Right forelimb (tissue), 1 donor: ENCODE measurements at regions not wholly inside any gene's neighbourhood (a gene's known extent, or its start where the extent isn't known, plus 50 kb on each side); places are given as distances from the start of the nearest gene placed in this dataset.
"Not testable (repeated sequence)": the region's sequence is repeated elsewhere in the genome, so short reads cannot be mapped to it uniquely, and the experiment has no call there.

Experiments
- DNase-seq: peaks from one replicate; pipeline ENCODE4 v3.0.0-alpha.2; 2018

DNA sequence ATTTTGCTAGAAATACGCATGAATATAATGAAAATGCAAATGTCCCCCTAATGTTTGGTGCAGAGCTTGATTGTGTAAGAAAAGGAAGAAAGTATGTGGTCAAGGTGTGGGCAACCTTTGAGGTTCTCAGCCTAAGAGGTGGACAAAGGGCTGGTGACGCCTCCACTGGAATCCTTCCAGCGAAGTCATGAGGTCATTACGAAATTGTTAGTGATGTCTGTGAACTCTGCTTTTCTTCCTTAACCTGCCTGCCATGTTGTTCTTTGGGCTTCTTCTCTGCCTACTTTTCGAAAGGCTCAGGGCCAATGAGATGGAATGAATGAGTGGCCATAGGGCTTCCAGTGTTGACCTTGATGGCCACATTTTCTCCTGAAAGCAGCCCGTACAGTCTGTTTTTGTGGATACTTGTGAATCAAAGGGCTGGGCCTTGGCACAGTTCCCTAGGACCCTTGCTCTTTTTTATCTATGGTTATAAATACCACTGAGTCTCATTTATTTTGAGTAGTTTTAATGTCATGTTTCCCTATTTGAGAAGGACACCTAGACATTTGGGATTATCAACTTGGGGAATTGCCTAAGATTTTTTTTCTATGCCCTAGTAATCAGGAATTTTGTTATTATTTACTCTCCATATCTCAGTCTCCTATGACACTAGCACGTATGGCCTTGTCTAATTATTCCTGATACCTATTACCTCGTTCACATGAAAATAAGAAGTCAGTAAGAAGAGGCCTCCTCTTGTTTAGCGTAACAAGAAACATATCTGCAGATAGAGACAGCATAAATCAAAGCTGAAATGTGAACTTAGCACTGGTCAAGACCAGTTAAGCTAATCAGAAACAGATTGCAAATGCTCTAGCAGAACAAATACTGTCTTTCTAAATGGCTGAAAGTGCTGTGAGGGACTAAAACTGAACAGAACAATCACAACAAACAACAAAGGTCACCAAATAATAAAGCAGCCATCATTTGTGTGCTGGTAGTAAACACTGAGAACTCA is 334.6 kb downstream of the BCL2L11 start:
- not testable (repeated sequence) for DNase-seq

GRCh38 chr2:111457191-111457590 is 336.5 kb downstream of the BCL2L11 start:
- not testable (repeated sequence) for DNase-seq

DNA sequence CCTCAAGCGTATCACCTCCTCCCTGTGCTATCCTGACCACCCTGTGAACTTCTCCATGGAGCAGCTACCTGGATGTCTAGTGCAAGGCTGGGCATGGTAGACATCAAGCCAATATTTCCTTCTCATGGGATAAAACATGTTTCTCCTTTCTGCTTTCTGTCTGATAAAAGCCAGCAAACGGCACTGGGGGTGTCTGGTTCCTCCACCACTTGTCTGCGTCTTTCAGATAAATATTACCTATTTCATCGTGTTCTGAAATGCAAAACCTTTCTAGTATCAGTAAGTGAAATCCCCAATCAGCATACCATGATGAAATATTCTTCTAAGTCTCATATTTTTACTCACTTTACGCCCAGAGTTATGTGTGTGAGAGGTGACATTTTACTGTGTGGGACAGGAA is 340.2 kb downstream of the BCL2L11 start:
- not testable (repeated sequence) for DNase-seq

GRCh38 chr2:111461831-111462230 is 341.1 kb downstream of the BCL2L11 start:
- not testable (repeated sequence) for DNase-seq

- DNase-seq, result not testable (repeated sequence)
Observed at GRCh38 chr2:111462572-111462971, 341.9 kb downstream of the BCL2L11 start.

GRCh38 chr2:111463238-111463848 is 342.6 kb downstream of the BCL2L11 start:
- not testable (repeated sequence) for DNase-seq

GRCh38 chr2:111463956-111464355 is 343.2 kb downstream of the BCL2L11 start:
- DNase-seq, result not testable (repeated sequence)

GRCh38 chr2:111464367-111464766 is 343.7 kb downstream of the BCL2L11 start:
- DNase-seq, result not testable (repeated sequence)

DNA sequence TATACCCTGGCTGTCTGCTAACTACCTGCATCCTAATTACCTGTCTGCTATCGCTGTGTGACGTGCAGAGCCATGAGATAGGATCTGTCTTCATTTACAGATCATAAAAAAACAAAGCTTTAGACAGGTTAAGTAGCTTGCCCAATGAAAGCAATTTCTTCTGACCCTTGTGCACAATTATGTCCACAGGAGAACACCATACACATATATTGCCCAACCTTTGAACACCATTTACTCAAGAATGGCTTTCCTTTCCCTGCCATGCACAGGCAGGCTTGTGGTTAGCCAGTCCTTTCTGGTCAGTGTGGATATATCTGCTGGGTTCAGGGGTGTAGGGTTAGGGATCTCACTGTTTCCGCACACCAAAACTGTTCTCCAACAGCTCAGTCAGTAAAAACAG is 344.8 kb downstream of the BCL2L11 start:
- DNase-seq, result not testable (repeated sequence)

DNA sequence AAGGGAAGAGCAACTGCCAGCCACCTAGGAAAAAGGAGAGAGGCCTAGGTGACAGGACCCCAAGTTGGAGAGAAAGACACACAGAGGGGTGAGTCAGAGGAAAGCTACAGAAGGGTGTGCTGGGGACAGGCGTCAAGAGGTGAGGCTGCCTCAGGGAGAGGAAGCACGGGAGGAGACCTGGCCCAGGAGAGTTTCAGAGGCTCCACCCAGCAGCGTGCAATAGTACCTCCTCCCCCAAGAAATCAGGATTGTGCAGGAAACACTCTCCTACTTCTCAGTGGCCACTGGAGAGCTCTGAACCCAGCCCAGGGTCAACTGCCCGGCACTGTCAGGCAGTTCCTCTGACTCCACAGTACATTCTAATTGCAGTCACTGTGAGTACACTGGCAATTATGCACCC is 346.0 kb downstream of the BCL2L11 start:
- DNase-seq, result not testable (repeated sequence)

GRCh38 chr2:111470924-111471323 is 350.2 kb downstream of the BCL2L11 start:
- not testable (repeated sequence) for DNase-seq

DNA sequence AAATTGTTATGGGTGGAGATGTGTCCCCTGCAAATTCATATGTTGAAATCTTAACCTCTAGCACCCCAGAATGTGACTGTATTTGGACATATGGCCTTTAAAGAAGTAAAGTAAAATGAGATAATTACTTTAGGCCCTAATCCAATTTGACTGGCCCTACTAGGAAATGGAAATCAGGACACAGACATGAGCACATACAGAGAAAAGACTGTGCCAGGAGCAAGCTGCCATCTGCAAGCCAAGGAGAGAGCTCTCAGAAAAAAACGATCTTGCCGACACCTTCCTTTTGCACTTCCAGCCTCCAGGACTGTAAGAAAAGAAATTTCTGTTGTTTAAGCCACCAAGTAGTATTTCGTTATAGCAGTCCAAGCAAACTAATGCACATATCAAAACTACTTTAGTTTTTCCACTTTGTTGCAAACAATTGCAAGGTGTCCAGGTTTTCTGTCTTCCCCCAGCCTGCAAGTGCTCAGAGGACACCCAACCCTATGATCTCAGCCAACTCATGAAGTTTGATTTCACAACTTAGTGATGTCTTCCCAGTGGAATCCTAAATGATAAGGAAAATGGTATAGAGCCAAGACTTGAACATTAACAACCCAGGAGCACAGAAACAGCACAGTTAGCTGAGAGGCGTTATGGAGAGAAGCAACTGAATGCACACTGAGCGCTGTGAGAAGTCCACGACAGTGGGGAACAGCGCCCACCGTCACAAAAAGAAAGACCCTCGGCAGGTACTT is 351.2 kb downstream of the BCL2L11 start:
- DNase-seq, result not testable (repeated sequence)

DNA sequence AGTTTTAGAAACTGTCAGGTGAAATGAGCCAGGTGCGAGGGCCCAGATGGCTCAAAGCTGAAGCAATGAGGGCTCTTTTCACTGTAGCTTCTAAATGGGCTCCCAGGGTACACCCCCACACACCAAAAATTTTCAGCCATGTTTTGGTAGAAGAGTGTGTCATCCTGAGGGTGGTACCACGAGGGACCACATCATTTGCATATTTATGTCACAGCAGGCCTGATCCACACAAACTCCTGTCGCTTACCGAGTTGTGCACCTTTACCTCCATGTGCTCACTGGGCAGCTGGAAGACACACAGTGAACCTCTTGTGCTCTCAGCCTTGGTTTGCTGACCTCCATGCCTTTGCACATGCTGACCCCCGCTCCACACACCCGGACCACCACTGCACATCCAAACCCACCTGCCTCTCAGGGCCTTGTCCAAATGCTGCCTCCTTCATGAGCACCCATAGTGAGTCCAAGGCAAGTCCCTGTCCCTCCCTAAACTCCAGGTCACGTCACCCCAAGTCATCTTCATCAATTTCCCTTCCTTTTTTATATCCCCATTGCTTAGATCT is 352.2 kb downstream of the BCL2L11 start:
- DNase-seq, result not testable (repeated sequence)

DNA sequence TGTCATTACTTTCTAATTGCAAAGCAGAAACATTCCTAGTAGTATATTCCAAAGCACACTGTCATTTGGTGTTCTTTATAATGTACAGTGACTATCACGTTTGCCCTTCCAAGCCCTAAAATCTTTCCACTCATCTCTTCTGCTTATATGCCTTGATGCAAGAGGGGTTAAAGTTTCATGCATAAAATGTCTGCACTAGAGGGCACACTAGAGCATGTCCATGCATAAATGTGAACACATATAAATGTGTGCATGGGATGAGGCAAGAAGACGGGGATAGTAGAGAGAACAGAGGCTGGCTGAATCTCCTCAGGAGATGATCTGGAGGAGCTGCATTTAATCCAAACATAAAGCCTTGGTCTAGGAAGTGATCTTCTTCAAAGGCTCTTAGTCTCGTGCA is 352.8 kb downstream of the BCL2L11 start:
- not testable (repeated sequence) for DNase-seq

DNA sequence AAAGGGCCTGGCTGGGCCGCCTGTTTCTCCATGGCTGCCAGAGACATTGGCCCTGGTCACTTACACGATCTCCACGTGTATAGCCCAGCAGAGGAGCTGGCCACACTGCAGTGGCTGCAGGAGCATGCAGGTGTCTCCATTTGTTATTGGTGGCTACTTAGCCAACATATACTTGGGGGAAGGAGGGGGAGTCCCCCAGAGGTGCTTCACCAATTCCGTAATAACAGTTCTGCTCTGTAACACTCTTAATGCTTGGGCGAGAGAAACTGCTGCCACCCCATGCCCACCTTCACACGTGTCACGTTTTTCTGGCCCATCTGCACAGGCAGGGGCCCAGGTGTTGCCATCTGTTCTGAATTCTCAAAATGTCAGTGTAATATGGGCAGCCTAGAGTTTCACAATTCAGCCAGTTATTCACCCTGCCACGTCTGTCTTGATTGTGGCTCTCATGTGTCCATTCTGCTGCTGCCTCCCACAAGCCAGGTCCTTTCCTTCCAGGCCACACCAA is 353.5 kb downstream of the BCL2L11 start:
- DNase-seq, result not testable (repeated sequence)

GRCh38 chr2:111478335-111478734 is 357.6 kb downstream of the BCL2L11 start:
- DNase-seq, result not testable (repeated sequence)

DNA sequence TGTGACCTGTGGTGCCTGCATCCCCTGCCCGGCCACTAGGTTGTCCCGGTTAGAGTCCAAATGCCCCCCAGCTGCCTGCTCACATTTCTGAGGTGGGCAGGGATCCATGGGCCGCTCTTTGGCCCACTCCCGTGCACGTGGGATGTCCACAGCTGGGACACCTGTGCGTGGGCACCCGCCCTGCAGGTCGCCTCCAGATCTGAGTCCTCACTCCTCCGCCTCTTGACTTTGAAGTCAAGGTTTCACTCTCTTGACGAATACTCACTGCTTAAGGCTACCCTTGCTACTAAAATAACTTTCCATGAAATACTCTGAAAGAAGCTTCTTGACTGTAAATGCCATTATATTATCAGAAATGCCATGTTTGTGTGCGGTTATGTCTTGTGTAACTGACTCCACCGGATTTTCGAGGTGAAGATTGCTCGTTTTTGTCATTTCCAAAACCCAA is 358.2 kb downstream of the BCL2L11 start:
- not testable (repeated sequence) for DNase-seq

DNA sequence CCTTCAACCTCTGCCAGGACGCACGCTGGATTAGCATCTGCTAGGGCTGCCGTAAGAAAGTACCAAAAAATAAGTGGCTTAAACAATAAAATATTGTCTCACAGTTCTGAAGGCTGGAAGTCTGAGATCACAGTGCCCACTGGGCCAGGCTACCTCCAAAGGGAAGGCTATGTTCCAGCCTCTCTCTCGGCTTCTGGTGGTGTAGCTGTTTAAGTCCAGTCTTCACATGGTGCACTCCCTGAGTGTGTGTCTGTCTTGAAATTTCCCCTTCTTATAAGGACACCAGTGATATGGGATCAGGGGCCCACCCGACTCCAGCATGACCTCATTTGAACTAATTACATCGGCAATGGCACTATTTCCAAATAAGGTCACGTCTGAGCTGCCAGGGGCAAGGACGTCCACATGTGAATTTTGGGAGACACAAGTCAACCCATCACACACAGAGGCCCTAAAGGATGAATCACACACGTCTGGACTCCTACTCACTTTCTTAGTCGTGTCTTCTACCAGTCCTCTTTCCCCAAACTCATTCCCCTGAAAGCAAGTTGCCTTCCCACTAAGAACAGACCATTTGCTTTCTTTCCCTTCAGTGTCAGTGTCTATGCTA is 359.4 kb downstream of the BCL2L11 start:
- not testable (repeated sequence) for DNase-seq

- DNase-seq, result not testable (repeated sequence)
Observed at GRCh38 chr2:111480633-111481032, 359.9 kb downstream of the BCL2L11 start.

- DNase-seq, result not testable (repeated sequence)
Observed at GRCh38 chr2:111481219-111481618, 360.5 kb downstream of the BCL2L11 start.

- not testable (repeated sequence) for DNase-seq
Observed at GRCh38 chr2:111482987-111483679, 362.4 kb downstream of the BCL2L11 start.
